Dedifferentiated amniotic fluid mesenchymal stem cell (primary cell): ENCODE measurements at regions not wholly inside any gene's neighbourhood (a gene's known extent, or its start where the extent isn't known, plus 50 kb on each side); places are given as distances from the start of the nearest gene placed in this dataset.

Experiments used
- DNase-seq: peaks from one replicate; pipeline ENCODE4 v3.0.0-alpha.2; 2016; ENCODE audit errors: extremely low spot score

DNA sequence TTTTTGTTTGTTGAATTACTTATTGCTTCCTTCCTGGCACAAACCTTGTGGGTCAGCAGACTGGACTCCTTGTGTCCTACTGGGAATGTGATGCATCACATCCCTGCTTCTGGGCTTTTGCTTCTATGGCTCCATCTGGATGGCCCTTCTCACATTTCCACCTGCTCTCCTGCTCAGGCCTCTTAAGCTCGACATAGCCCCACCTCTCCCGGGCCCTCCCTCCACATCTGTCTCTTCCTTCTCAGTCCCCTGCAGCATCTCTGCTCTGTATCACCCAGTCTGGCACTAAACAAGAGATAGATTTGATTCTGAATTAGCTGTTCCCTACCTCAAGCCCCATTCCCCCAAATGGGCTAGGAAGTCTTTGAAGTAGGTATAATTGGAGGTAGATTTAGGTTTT is 356.8 kb downstream of the DHX35 start:
- no peak for DNase-seq

GRCh38 chr20:39312676-39313075 is 350.5 kb downstream of the DHX35 start:
- no peak for DNase-seq

DNA sequence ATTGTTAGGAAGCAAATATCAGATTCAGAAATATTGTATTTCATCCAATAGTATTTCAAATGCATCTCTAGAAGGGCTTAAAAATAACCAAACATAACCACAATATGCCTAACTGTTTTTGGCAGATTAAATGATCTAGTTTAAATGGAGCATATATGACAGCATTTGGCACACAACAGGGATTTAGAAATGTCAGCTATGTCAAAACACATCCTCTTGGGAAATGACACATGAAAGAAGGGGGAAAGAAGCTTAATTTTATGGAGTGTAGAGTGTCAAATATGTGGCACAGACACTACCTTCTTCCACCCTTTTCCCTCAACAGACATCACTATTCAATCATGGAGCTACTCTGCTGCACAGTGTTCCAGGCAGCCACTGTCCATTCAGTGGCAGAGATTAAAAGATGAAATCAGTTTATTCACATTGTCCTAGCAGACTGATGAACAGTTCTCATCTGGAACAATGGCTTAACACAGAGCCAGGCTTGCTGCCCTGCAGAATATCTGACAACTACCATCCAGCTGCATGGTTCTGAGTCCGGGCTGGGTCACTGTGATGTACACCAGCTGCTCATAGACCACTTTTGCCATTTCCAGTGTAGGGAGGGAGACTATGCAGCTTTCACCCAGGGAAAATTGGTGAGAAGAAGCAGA is 349.8 kb downstream of the DHX35 start:
- no peak for DNase-seq

GRCh38 chr20:39310363-39310995 is 348.3 kb downstream of the DHX35 start:
- no peak for DNase-seq

GRCh38 chr20:39309458-39309857 is 347.3 kb downstream of the DHX35 start:
- no peak for DNase-seq

- DNase-seq: no peak
Observed at GRCh38 chr20:39302312-39302711, 340.2 kb downstream of the DHX35 start.

DNA sequence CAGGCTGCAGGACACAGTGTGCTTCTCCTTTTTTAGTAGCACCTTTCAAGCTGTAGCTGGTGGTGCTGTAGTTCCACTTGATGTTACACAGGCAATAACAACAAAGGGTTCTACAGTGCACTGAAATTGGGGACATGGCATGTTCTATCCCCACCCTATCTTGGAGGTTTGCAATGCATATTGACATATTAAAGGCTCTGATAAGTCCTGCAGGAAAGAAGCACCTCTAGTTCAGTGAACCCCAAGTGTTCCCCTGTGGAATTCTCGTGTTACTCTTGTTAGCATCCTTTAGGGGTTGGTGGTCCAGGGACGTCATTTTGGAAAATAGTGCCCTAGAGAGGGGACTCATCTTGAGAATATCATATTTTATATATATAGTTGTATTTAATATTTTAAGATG is 337.6 kb downstream of the DHX35 start:
- DNase-seq: no peak

DNA sequence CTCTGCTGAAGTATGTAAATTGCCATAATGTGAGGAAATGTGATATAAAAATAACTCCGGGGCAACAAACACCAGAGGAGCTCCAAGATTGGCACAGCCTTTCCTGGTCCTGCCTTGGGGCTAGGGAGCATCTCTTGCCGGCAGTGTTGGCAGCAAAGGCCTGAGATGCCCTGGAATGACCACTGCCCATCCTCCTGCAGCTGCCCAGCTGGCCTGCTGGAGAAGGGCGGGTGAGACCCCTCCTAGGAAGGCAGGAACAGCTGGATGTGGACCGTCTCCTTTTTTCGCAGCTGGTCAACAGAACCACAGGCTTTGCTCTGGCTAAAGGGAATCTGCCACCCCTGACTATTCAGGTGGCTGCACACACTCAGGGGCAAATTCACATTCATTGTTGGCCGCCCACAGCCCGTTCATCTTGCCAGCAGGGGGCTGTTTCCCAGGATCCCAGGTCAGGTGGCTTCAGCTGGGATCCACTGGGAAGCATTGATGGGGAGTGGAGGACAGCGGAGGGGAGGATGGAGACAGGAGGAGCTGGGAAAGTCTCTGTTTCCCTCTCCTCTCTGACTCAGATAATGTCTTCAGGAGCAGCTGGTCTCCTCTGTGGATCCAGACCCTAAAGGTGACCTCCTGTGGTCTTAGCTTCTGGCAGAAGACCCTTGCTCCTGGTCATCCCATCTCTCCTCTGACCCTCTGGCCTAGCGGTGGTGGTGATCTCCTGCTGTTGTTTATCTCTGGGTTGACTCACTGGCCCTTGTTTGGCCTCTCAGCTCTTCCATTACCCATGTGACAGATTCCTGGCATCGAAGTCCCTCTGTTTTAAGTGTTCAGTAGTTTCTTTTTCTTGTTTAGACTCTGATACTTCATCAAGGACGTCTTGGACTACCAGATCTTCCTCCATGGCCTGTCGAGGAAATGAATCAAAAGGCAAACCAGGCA is 336.7 kb downstream of the DHX35 start:
- no peak for DNase-seq

GRCh38 chr20:39298121-39298520 is 336.0 kb downstream of the DHX35 start:
- no peak for DNase-seq

- DNase-seq: no peak
Observed at GRCh38 chr20:39295301-39295700, 333.2 kb downstream of the DHX35 start.

DNA sequence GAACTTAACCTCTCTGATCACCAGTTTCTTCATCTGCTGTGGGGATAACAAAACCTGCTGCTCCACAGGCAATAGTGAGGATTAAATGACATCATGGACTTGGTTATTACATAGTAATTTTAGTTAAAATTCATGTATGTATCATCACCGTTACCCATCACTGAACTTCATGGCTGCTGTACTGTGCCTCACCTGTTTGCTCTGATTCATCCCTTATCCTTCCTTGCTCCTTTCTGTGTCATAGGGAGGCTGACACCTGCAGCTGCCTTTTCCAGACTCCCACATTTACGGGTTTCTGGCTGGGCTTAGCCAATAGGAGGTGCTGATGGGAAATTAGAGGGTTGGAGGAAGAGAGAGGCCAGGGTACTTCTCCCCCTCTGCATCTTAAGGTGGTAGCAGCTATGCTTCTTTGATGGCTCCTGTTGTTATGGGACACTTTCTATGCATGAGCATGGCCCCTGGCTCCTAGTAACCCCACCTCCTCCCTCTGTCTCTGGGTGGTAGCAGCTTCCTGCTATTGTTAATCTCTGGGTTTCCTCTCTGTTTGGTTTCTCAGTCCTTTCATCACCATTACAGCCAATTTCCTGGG is 332.1 kb downstream of the DHX35 start:
- DNase-seq: no peak

GRCh38 chr20:39292193-39292736 is 330.1 kb downstream of the DHX35 start:
- DNase-seq: no peak

GRCh38 chr20:39291301-39291700 is 329.2 kb downstream of the DHX35 start:
- no peak for DNase-seq

DNA sequence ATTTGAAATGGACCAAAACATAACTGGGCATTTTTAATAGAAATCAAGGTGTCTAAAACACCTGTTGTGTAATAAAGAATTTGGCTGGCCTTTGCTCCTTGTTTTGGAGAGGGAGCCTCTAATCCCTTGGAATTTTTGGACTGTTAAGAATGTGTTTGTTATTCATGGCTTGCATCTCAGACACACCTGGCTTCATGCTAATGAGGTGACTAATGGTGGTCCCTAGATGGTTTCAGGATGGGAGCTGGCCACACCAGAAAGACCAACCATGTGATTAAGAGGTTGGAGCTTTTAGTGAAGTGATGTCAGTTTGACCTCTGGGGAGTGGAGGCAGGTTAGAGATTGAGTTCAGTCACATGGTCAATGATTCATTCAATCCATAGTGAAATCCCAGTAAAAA is 328.4 kb downstream of the DHX35 start:
- no peak for DNase-seq

GRCh38 chr20:39289831-39290230 is 327.7 kb downstream of the DHX35 start:
- DNase-seq: no peak

- no peak for DNase-seq
Observed at GRCh38 chr20:39289316-39289715, 327.2 kb downstream of the DHX35 start.

GRCh38 chr20:39283464-39283863 is 321.3 kb downstream of the DHX35 start:
- no peak for DNase-seq

DNA sequence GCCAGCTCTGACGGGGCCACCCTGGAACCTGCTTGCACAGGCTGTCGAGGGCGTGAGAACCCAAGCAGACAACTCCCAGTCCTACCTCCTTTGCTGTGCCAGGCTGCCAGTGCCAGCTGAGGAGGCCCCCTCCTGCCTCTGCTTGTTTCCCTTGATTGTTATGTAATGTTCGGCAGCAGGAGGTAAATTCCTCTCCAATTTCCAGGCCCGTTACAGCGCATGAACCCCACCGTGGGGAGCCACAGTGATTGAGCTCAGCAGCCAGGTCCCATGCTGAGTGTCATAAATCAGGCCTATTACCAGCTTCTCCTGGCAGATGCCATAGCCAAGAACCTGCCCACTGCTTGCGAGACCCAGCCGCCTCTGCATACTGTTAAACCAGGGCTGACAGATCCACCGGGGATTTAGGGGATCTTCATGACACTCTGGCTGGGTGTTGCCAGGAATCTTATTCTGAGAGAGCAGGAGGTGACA is 320.5 kb downstream of the DHX35 start:
- DNase-seq: no peak

GRCh38 chr20:39280875-39281274 is 318.7 kb downstream of the DHX35 start:
- DNase-seq: no peak

GRCh38 chr20:39278230-39278788 is 316.2 kb downstream of the DHX35 start:
- DNase-seq: no peak

- DNase-seq: no peak
Observed at GRCh38 chr20:39277185-39277584, 315.0 kb downstream of the DHX35 start.
